ENCODE measurements at regions not wholly inside any gene's neighbourhood (a gene's known extent, or its start where the extent isn't known, plus 50 kb on each side); places are given as distances from the start of the nearest gene placed in this dataset.

DNA sequence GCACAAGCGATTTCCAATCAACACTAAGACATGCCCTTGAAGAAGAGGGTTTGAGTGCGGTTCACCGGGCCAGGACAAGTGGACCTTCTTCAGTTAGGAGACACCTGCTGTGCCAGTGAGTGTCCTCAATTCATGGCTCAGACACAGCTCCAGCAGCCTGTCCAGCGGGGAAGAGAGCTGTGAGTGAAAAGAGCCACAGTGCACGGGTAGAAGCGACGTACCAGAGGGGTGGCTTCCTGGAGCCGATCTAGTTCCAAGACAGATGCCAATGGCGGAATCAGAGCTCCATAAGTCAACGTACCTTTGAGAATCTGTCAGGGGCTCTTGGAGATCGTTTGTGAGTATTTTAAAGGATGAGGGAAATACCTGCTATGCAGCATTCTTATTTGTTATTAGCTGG, 119.9 kb upstream of the SALL3 start:
- H3K4me1 Mint-ChIP-seq, result no peaks in the 10 kb centered on the region

GRCh38 chr18:78860117-78860516, 119.5 kb upstream of the SALL3 start:
- Mint-ChIP-seq H3K9me3 (no peaks in the 10 kb centered on the region), H3K36me3 (ENCODE audit: low read depth) (no peaks in the 10 kb centered on the region)

More for the DNA sequence above, 119.9 kb upstream of the SALL3 start:
- no peak for DNase-seq (ENCODE audit: low read depth, low spot score)
- Mint-ChIP-seq H3K4me3 (no peak overlapping the region), H3K9me3 (no peaks in the 10 kb centered on the region), H3K27ac (ENCODE audit: unreplicated experiment) (no peak overlapping the region), H3K27me3 (ENCODE audit: low read depth) (peaks cover 8% of the 10 kb centered on the region), H3K36me3 (ENCODE audit: low read depth) (no peaks in the 10 kb centered on the region)
- TF ChIP-seq, protein P1, sequence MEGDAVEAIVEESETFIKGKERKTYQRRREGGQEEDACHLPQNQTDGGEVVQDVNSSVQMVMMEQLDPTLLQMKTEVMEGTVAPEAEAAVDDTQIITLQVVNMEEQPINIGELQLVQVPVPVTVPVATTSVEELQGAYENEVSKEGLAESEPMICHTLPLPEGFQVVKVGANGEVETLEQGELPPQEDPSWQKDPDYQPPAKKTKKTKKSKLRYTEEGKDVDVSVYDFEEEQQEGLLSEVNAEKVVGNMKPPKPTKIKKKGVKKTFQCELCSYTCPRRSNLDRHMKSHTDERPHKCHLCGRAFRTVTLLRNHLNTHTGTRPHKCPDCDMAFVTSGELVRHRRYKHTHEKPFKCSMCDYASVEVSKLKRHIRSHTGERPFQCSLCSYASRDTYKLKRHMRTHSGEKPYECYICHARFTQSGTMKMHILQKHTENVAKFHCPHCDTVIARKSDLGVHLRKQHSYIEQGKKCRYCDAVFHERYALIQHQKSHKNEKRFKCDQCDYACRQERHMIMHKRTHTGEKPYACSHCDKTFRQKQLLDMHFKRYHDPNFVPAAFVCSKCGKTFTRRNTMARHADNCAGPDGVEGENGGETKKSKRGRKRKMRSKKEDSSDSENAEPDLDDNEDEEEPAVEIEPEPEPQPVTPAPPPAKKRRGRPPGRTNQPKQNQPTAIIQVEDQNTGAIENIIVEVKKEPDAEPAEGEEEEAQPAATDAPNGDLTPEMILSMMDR (conservative IDR thresholded peaks at IDR 0.05), result no peak

DNA sequence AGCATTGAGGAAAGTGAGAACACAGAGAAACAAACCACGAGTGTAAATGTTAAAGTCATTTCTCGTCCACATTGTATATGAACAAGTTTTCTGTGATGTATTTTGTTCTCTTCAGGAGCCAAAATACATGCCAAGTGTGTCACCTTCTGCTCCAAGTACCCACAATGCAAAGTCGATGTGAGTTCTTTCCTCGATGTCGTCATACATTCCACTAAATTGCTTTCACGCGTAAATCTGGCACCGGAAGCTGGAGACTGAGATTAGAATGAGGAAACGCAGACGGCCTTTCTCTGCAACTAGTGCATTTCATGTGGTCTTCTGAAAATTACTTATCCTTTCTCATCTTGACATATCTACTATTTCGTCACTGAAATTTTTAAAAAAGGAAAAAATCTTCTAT, 118.5 kb upstream of the SALL3 start:
- TF ChIP-seq, protein P1 (conservative IDR thresholded peaks at IDR 0.05), result no peak
- no peak overlapping the region for H3K27ac Mint-ChIP-seq (ENCODE audit: unreplicated experiment)
- no peak for DNase-seq (ENCODE audit: low read depth, low spot score)

More at GRCh38 chr18:78860117-78860516, 119.5 kb upstream of the SALL3 start:
- no peaks in the 10 kb centered on the region for H3K4me1 Mint-ChIP-seq
- H3K27me3 Mint-ChIP-seq (ENCODE audit: low read depth), result peaks cover 8% of the 10 kb centered on the region
- no peak overlapping the region for H3K27ac Mint-ChIP-seq (ENCODE audit: unreplicated experiment)
- TF ChIP-seq, protein P1 (conservative IDR thresholded peaks at IDR 0.05), result no peak
- no peak overlapping the region for H3K4me3 Mint-ChIP-seq
- no peak for DNase-seq (ENCODE audit: low read depth, low spot score)

DNA sequence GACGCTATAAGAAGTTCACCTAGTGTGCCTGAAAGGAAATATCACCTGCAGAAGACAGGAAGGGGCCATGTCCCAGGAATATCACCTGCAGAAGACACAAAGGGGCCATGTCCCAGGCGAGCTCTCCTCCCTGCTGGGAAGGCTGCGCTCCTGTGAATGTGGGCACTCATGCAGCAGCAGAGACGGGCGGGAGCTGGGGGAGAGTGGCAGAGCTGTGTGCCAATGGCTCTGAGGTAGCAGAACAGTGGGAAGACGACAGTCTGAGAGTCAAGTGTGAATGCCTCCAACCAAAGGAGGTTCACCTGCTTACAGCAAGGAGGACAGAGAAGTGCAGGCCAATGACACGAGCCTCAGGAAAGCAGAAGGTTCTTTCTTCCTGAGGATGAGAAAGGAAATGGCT, 117.9 kb upstream of the SALL3 start:
- DNase-seq (ENCODE audit: low read depth, low spot score), result no peak
- Mint-ChIP-seq H3K27ac (ENCODE audit: unreplicated experiment) (no peak overlapping the region), H3K4me1 (no peaks in the 10 kb centered on the region), H3K36me3 (ENCODE audit: low read depth) (no peaks in the 10 kb centered on the region), H3K27me3 (ENCODE audit: low read depth) (peaks cover 8% of the 10 kb centered on the region), H3K9me3 (no peaks in the 10 kb centered on the region), H3K4me3 (no peak overlapping the region)
- TF ChIP-seq, protein P1 (conservative IDR thresholded peaks at IDR 0.05), result no peak

More for the DNA sequence above, 118.5 kb upstream of the SALL3 start:
- H3K4me1 Mint-ChIP-seq, result no peaks in the 10 kb centered on the region
- H3K9me3 Mint-ChIP-seq, result no peaks in the 10 kb centered on the region
- no peak overlapping the region for H3K4me3 Mint-ChIP-seq
- H3K36me3 Mint-ChIP-seq (ENCODE audit: low read depth), result no peaks in the 10 kb centered on the region
- peaks cover 8% of the 10 kb centered on the region for H3K27me3 Mint-ChIP-seq (ENCODE audit: low read depth)

- Mint-ChIP-seq H3K4me1 (no peaks in the 10 kb centered on the region), H3K36me3 (ENCODE audit: low read depth) (no peaks in the 10 kb centered on the region)
- TF ChIP-seq, protein P1 (conservative IDR thresholded peaks at IDR 0.05), result no peak
Measured at GRCh38 chr18:78862395-78862794, 117.2 kb upstream of the SALL3 start.

More at GRCh38 chr18:78862395-78862794, 117.2 kb upstream of the SALL3 start:
- no peak overlapping the region for H3K4me3 Mint-ChIP-seq
- no peak overlapping the region for H3K27ac Mint-ChIP-seq (ENCODE audit: unreplicated experiment)
- no peak for DNase-seq (ENCODE audit: low read depth, low spot score)
- peaks cover 8% of the 10 kb centered on the region for H3K27me3 Mint-ChIP-seq (ENCODE audit: low read depth)
- no peaks in the 10 kb centered on the region for H3K9me3 Mint-ChIP-seq

Data from neural crest cell (in vitro differentiated cells).